Fibroblast of lung (primary cell): ENCODE measurements at regions not wholly inside any gene's neighbourhood (a gene's known extent, or its start where the extent isn't known, plus 50 kb on each side); places are given as distances from the start of the nearest gene placed in this dataset.

Source experiments
- EZH2 ChIP-seq: IDR thresholded peaks from 2 replicates; pipeline ENCODE4 v1.5.1; 2012; ENCODE audit warnings: low read length, control low read depth, mild to moderate bottlenecking; ENCODE audit errors: missing control alignments
- TF ChIP-seq, protein P1 (sequence below), 2 donors: IDR thresholded peaks in 1 of 2; conservative IDR thresholded peaks in 1 of 2; 1 replicate in 1 of 2; 2 replicates in 1 of 2; pipeline ENCODE4 v1.5.1; 2011 to 2012; ENCODE audit warnings: low read length in 2 of 2, control low read depth in 1 of 2, inconsistent platforms in 1 of 2, low read depth in 1 of 2, mild to moderate bottlenecking in 1 of 2

DNA sequence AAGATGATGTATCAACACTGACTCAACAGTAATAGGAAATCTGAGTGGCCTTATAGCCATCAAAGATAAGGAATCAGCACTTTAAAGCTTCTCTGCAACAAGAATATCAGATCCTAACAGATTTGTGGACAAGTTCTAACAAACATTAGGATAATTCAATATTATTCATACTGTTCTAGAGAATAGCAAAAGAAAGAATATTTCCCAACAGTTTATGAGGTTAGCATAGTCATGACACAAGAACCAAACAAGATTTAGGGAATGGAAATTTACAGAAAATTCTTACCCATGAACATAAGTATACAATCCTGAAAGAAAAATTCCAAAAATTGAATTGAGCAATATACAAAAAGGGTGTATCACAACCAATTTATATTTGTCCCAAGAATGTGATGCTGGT lies 64.3 kb upstream of the BTBD3 start:
- no peak for TF ChIP-seq EZH2
- TF ChIP-seq, protein P1, sequence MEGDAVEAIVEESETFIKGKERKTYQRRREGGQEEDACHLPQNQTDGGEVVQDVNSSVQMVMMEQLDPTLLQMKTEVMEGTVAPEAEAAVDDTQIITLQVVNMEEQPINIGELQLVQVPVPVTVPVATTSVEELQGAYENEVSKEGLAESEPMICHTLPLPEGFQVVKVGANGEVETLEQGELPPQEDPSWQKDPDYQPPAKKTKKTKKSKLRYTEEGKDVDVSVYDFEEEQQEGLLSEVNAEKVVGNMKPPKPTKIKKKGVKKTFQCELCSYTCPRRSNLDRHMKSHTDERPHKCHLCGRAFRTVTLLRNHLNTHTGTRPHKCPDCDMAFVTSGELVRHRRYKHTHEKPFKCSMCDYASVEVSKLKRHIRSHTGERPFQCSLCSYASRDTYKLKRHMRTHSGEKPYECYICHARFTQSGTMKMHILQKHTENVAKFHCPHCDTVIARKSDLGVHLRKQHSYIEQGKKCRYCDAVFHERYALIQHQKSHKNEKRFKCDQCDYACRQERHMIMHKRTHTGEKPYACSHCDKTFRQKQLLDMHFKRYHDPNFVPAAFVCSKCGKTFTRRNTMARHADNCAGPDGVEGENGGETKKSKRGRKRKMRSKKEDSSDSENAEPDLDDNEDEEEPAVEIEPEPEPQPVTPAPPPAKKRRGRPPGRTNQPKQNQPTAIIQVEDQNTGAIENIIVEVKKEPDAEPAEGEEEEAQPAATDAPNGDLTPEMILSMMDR (conservative IDR thresholded peaks at IDR 0.05 in 1 of 2, IDR thresholded peaks at IDR 0.05 in 1 of 2; ENCODE audit: low read depth in 1 of 2, low read length in 2 of 2) = no peak
